Lower lobe of right lung (tissue), 2 donors: ENCODE measurements at regions not wholly inside any gene's neighbourhood (a gene's known extent, or its start where the extent isn't known, plus 50 kb on each side); places are given as distances from the start of the nearest gene placed in this dataset.
"Not testable (repeated sequence)": the region's sequence is repeated elsewhere in the genome, so short reads cannot be mapped to it uniquely, and the experiment has no call there.

Experiments used
- ATAC-seq, 2 donors: fragments of 200-7000 bp; cut with Tn5 transposase; one replicate each; pipeline ENCODE4 v1.9.1; 2020 to 2022; ENCODE audit warnings: mild to moderate bottlenecking in 2 of 2, moderate library complexity in 2 of 2
- DNase-seq: peaks from one replicate; pipeline ENCODE4 v3.0.0-alpha.2; 2020
- H3K27ac ChIP-seq: fragments of 200-600 bp; one replicate; pipeline ENCODE4 v1.8.0; 2022
- H3K27me3 ChIP-seq: fragments of 200-600 bp; one replicate; pipeline ENCODE4 v1.8.0; 2022; ENCODE audit warnings: low read depth
- H3K36me3 ChIP-seq: fragments of 200-600 bp; one replicate; pipeline ENCODE4 v1.8.0; 2022; ENCODE audit warnings: mild to moderate bottlenecking
- H3K4me1 ChIP-seq: fragments of 200-600 bp; one replicate; pipeline ENCODE4 v1.8.0; 2022
- H3K4me3 ChIP-seq: fragments of 200-600 bp; one replicate; pipeline ENCODE4 v1.8.0; 2022; ENCODE audit warnings: mild to moderate bottlenecking
- H3K9me3 ChIP-seq: fragments of 200-600 bp; one replicate; pipeline ENCODE4 v1.8.0; 2022
- intact Hi-C: fragments of 100-400 bp; cut with DNase I; formaldehyde crosslinking; loops from one replicate; pipeline ENCODE4 v1.11.0; 2022
- TF ChIP-seq, protein P1 (sequence below): fragments of 200-600 bp; IDR thresholded peaks from one replicate; pipeline ENCODE4 v1.8.0; 2022; ENCODE audit warnings: antibody characterized with exemption, mild to moderate bottlenecking
- donor health status: DM: no; HTN: yes; CAD: no; lungs with severe emphysema.

DNA sequence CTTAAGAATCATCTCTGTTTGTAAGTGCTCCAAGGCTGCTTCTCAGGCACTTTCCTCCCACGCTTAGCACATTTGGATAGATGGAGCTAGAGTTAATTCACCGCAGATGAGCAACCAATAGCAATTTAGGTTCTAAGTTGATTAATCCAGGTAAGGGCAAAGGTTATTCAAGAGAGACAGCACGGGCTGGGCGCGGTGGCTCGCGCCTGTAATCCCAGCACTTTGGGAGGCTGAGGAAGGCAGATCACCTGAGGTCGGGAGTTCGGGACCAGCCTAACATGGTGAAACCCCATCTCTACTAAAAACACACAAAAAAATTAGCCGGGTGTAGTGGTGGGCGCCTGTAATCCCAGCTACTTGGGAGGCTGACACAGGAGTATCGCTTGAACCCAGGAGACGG, 54.5 kb upstream of the UNC13C start:
- H3K4me3 ChIP-seq, H3K4me1 ChIP-seq, H3K27ac ChIP-seq, intact Hi-C loops, ATAC-seq, H3K27me3 ChIP-seq, DNase-seq, H3K9me3 ChIP-seq, H3K36me3 ChIP-seq: not testable (repeated sequence)

DNA sequence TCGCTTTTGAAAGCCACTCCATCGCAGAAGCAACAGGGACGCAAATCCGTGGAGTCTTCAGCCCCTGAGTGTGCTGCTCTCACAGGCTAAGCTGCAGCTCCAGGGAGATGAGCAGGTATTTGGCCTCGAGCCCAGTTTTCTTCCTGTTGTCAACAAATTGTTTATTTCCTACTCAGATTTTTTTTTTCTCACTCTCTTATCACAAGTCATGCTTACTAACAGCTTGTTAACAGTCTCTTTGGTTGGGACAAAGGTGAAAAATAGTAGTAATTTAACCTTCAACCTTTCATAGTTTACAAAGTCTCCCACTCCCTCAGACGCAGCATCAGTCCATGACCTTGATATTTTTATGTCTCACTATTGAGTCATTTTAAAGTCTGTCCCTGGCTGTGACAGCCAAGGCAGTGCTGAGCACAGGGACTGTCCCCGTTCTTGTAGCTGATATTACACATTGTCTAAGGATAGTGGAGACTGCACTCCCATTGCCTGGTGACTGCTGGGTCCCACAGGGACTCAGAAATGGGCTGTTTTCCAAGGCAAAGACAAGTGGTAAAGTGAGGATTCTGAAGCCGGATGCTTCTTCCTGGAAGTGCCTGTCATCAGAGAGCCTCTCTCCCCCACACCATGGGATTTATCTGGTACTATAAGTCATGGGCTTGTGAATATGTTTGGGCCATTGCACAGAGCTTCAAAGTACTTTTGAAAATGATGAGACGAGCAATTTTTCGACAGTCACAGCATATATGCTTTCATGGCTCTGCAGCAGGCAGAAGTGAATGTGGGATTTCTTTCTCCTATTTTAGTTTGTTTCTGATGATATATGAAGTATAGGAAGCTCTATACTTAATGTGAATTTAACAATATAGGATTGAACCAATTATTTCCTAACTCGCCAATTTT, 59.8 kb upstream of the UNC13C start:
- H3K27me3 ChIP-seq: no peaks in the 10 kb centered on the region
- DNase-seq: no peak
- H3K4me1 ChIP-seq: no peaks in the 10 kb centered on the region
- H3K9me3 ChIP-seq: no peaks in the 10 kb centered on the region
- intact Hi-C loops: no loop called here
- H3K36me3 ChIP-seq: no peaks in the 10 kb centered on the region
- no peak overlapping the region for H3K4me3 ChIP-seq
- no peak overlapping the region for H3K27ac ChIP-seq
- TF ChIP-seq, protein P1, sequence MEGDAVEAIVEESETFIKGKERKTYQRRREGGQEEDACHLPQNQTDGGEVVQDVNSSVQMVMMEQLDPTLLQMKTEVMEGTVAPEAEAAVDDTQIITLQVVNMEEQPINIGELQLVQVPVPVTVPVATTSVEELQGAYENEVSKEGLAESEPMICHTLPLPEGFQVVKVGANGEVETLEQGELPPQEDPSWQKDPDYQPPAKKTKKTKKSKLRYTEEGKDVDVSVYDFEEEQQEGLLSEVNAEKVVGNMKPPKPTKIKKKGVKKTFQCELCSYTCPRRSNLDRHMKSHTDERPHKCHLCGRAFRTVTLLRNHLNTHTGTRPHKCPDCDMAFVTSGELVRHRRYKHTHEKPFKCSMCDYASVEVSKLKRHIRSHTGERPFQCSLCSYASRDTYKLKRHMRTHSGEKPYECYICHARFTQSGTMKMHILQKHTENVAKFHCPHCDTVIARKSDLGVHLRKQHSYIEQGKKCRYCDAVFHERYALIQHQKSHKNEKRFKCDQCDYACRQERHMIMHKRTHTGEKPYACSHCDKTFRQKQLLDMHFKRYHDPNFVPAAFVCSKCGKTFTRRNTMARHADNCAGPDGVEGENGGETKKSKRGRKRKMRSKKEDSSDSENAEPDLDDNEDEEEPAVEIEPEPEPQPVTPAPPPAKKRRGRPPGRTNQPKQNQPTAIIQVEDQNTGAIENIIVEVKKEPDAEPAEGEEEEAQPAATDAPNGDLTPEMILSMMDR: no peak
- ATAC-seq: no peak

DNA sequence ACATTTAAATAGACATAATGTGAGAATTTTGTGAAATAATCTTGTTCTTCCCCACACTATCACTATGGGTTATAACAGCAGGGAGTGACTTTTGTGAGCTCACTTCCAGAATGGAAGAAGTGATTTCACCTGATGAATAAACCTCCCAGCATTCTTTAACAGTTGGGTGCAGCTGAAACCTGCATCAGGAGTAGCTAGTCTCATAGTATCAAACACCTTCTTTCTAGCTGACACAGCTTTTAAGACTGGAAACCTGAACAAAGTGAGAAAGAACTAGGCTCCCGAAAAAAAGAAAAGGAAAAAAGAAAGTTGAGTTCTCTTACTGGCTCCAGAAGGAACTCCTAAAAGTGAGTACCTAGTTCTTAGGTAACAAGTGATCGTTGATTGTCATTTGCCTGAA, 61.1 kb upstream of the UNC13C start:
- H3K36me3 ChIP-seq: no peaks in the 10 kb centered on the region
- intact Hi-C loops: no loop called here
- no peak overlapping the region for H3K4me3 ChIP-seq
- TF ChIP-seq, protein P1: no peak
- H3K9me3 ChIP-seq: no peaks in the 10 kb centered on the region
- ATAC-seq (no peak), DNase-seq (no peak)
- H3K4me1 ChIP-seq: no peaks in the 10 kb centered on the region
- no peaks in the 10 kb centered on the region for H3K27me3 ChIP-seq
- H3K27ac ChIP-seq: no peak overlapping the region

DNA sequence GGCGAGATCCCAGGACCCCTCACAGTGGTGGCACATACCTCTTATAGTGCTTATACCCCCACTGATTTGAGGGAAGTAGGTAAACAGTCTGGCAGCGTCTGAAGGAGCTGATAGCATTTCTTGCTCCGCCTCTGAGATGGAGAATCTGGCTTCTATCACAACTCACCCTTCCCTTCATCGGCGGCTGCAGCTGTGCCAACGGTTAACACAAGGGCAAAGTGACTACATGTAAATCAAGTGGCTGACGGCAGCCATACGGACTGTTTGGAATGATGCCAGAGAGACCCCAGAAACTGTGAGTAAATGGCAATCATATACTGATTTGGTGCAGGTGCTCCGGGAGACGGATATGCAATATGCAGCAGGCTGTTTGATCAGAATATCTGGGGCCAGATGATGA, 66.8 kb upstream of the UNC13C start:
- TF ChIP-seq, protein P1: no peak
- no peak overlapping the region for H3K4me3 ChIP-seq
- no peak for DNase-seq
- intact Hi-C loops: no loop called here
- H3K36me3 ChIP-seq: no peaks in the 10 kb centered on the region
- H3K9me3 ChIP-seq: no peaks in the 10 kb centered on the region
- no peak overlapping the region for H3K27ac ChIP-seq
- no peaks in the 10 kb centered on the region for H3K27me3 ChIP-seq
- no peak for ATAC-seq
- no peaks in the 10 kb centered on the region for H3K4me1 ChIP-seq

DNA sequence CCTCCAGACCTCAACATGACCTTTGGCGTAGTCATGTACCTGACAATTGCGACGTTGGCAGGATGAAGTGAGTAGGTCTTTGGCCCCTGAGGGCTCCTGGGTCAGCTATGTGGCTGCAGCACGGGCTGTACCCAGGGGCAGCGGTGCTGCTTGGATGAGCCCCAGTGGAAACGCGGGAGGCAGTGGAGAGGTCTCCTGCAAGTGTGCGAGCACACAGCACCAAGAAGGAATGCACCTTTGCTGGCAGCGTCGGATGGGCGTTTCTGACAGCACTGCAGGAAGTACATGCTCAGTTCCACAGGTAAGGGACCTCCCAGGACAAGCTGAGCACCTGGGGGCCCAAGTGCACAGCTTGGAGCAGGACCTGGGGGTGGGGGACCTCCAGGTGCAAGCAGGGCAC, 67.4 kb upstream of the UNC13C start:
- H3K27me3 ChIP-seq: no peaks in the 10 kb centered on the region
- peak; percentile 22 to 59 for ATAC-seq
- H3K9me3 ChIP-seq: no peaks in the 10 kb centered on the region
- H3K4me1 ChIP-seq: no peaks in the 10 kb centered on the region
- intact Hi-C loops: no loop called here
- no peak for DNase-seq
- peak overlapping the region; percentile 6 for H3K27ac ChIP-seq
- peak overlapping the region; percentile 1 for H3K4me3 ChIP-seq
- no peaks in the 10 kb centered on the region for H3K36me3 ChIP-seq
- TF ChIP-seq, protein P1: no peak

DNA sequence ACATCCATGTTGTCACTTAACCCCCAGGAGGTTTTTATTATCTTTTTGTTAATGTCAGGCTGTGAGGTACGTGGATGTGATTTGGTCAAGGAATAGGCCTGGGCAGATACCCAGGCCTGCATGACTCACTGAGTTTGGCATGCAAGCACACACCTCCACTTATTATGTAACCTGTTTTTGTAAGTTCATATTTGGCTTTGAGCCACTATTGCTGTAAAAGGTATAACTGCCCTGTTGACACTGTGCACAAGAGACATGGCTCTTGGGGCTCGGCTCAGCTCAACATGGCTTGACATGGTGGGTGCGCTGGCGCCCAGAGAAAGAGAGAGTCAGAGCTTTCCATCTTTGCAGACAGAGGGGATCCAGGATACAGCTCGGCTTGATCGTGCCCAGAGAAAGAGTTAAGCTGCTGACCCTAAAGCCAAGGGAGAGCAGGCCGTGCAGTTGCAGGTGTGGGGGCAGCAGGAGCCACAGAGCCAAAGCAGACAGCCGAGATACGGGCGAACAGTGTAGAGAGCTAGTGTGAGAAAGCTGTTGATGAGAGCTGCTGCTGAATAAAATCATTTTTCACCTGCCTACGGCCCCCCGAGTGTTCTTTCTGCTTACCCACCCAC, 67.9 kb upstream of the UNC13C start:
- TF ChIP-seq, protein P1: no peak
- Histone ChIP-seq H3K36me3 (no peaks in the 10 kb centered on the region), H3K9me3 (no peaks in the 10 kb centered on the region), H3K27ac (peak overlapping the region; percentile 6), H3K4me3 (peak overlapping the region; percentile 1), H3K4me1 (no peaks in the 10 kb centered on the region), H3K27me3 (no peaks in the 10 kb centered on the region)
- DNase-seq (no peak), ATAC-seq (peak; percentile 65 to 77)
- intact Hi-C loops: no loop called here
